GM21390 (cell line): ENCODE measurements at regions not wholly inside any gene's neighbourhood (a gene's known extent, or its start where the extent isn't known, plus 50 kb on each side); places are given as distances from the start of the nearest gene placed in this dataset.

ENCODE experiments used
- ATAC-seq: cut with Tn5 transposase; IDR thresholded peaks from one replicate; pipeline ENCODE4 v1.9.1; 2021; ENCODE audit not compliant: unreplicated experiment

- peak; percentile 86 for ATAC-seq
Measured at GRCh38 chr4:24419181-24420034, 164.9 kb downstream of the DHX15 start.

GRCh38 chr4:24417206-24417605 lies 167.1 kb downstream of the DHX15 start:
- ATAC-seq = no peak

GRCh38 chr4:24416293-24416692 lies 168.1 kb downstream of the DHX15 start:
- ATAC-seq = no peak

GRCh38 chr4:24413311-24413784 lies 171.0 kb downstream of the DHX15 start:
- no peak for ATAC-seq

GRCh38 chr4:24411806-24412205 lies 172.5 kb downstream of the DHX15 start:
- no peak for ATAC-seq

- ATAC-seq = no peak
Measured at GRCh38 chr4:24411299-24411698, 173.1 kb downstream of the DHX15 start.

GRCh38 chr4:24408640-24409039 lies 175.7 kb downstream of the DHX15 start:
- ATAC-seq = no peak

GRCh38 chr4:24405926-24406325 lies 178.4 kb downstream of the DHX15 start:
- no peak for ATAC-seq

GRCh38 chr4:24405341-24405740 lies 179.0 kb downstream of the DHX15 start:
- ATAC-seq = no peak

GRCh38 chr4:24404281-24404680 lies 180.1 kb downstream of the DHX15 start:
- no peak for ATAC-seq

GRCh38 chr4:24403265-24403664 lies 181.1 kb downstream of the DHX15 start:
- no peak for ATAC-seq

GRCh38 chr4:24400537-24400936 lies 183.8 kb downstream of the DHX15 start:
- no peak for ATAC-seq

GRCh38 chr4:24396988-24397387 lies 187.4 kb downstream of the DHX15 start:
- ATAC-seq = no peak

GRCh38 chr4:24395937-24396336 lies 188.4 kb downstream of the DHX15 start:
- ATAC-seq = no peak

- ATAC-seq = no peak
Measured at GRCh38 chr4:24394041-24394440, 190.3 kb downstream of the DHX15 start.

- no peak for ATAC-seq
Measured at GRCh38 chr4:24392613-24393012, 191.7 kb downstream of the DHX15 start.

- ATAC-seq = peak; percentile 97
Measured at GRCh38 chr4:24382381-24382780, 202.0 kb downstream of the DHX15 start.

- ATAC-seq = no peak
Measured at GRCh38 chr4:24380957-24381665, 203.2 kb downstream of the DHX15 start.

- ATAC-seq = no peak
Measured at GRCh38 chr4:24373704-24374103, 210.7 kb downstream of the DHX15 start.

- ATAC-seq = no peak
Measured at GRCh38 chr4:24372881-24373280, 211.5 kb downstream of the DHX15 start.

GRCh38 chr4:24372341-24372740 lies 212.0 kb downstream of the DHX15 start:
- no peak for ATAC-seq

- ATAC-seq = no peak
Measured at GRCh38 chr4:24370421-24370820, 213.9 kb downstream of the DHX15 start.
